Vagina (tissue), 2 donors: ENCODE measurements at regions not wholly inside any gene's neighbourhood (a gene's known extent, or its start where the extent isn't known, plus 50 kb on each side); places are given as distances from the start of the nearest gene placed in this dataset.

Experiments
- DNase-seq, 2 donors: peaks; one replicate each; pipeline ENCODE4 v3.0.0-alpha.2; 2017; ENCODE audit errors: extremely low spot score in 2 of 2
- H3K27ac ChIP-seq: fragments of 200-600 bp; sonication (generic); one replicate; pipeline ENCODE4 v1.5.1; 2019
- H3K27me3 ChIP-seq: fragments of 200-600 bp; sonication (generic); one replicate; pipeline ENCODE4 v1.5.1; 2019
- H3K36me3 ChIP-seq, 2 donors: fragments of 200-600 bp; sonication (generic); one replicate each; pipeline ENCODE4 v1.5.1; 2017 to 2019
- H3K4me1 ChIP-seq: fragments of 200-600 bp; sonication (generic); one replicate; pipeline ENCODE4 v1.5.1; 2019
- H3K4me3 ChIP-seq, 2 donors: fragments of 200-600 bp; sonication (generic); 1 replicate in 1 of 2; 2 replicates in 1 of 2; pipeline ENCODE4 v1.5.1; 2016 to 2019
- H3K9me3 ChIP-seq: fragments of 200-600 bp; sonication (generic); one replicate; pipeline ENCODE4 v1.5.1; 2019
- POLR2A ChIP-seq, 2 donors: fragments of 450-650 bp; IDR thresholded peaks; one replicate each; pipeline ENCODE4 v1.6.1; 2017; ENCODE audit warnings: antibody characterized with exemption in 2 of 2, mild to moderate bottlenecking in 2 of 2, moderate library complexity in 2 of 2
- POLR2AphosphoS5 ChIP-seq, 2 donors: sonication (generic); formaldehyde crosslinking; IDR thresholded peaks; one replicate each; pipeline ENCODE4 v1.9.0; 2017; ENCODE audit warnings: antibody characterized with exemption in 2 of 2, mild to moderate bottlenecking in 2 of 2, low read depth in 1 of 2; ENCODE audit not compliant: insufficient read depth in 1 of 2
- intact Hi-C: fragments of 100-400 bp; cut with DNase I; formaldehyde crosslinking; loops from one replicate; pipeline ENCODE4 v1.15.1; 2023
- TF ChIP-seq, protein P1 (sequence below), 3 experiments: fragments of 450-650 bp in 2 of 3; fragments of 200-600 bp in 1 of 3; sonication (generic) in 1 of 3; IDR thresholded peaks; one replicate each; pipeline ENCODE4 v1.5.1; 2017 to 2019; ENCODE audit warnings: antibody characterized with exemption in 3 of 3, mild to moderate bottlenecking in 2 of 3, moderate library complexity in 2 of 3

DNA sequence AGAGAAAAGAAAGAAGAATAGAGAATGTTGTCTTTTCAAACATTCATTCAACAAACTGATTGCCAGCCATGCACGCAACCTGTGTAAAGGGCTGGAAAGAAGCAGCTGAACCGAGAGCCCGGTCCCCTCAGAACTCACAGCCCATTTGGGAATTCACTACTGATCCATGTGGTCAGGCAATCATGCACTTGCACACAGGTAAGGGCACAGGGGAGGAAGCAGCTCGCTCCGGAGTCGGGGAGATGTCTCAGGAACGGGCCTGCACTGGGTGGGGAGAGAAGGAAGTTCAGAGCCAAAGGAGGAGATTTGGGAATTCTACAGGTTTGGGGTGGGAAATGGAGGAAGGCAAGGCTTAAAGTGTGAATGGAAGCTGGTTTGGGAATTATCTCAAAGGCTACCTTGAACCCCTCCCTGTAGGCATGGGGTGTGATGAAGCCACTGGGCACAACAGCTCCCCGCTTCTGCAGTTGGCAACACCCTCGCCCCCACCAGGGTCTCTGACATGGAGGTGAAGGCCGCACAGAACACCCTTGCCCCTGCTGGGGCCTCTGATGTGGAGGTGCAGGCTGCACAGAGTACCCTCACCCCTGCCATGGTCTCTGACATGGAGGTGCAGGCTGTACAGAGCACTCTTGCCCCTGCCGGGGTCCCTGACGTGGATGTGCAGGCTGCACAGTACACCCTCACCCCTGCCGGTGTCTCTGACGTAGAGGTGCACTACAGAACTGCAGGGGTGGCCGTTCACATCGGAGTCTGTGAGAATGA, 194.4 kb upstream of the RNF32 start:
- DNase-seq, result peak; percentile 61 to 72
- intact Hi-C loops, result no loop called here

DNA sequence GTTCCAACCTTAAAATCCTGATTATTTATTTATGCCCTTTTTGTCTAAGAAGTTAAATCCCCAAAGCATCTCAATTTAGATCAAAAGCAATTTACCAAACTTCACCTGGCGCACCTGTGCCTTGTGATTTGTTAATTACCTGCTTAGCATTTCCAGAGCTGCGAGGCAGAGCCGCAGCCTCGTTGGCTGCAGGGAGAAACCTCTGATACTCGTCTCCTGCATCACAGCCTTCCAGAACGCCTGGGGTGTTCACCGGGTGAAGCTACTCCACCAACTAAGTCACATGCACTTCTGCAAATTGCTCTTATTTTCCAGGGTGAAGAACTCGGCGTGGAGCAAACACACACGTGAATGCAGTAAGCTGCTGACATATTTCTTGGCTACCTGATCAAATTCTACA, 198.1 kb upstream of the RNF32 start:
- TF ChIP-seq POLR2A (IDR thresholded peaks at IDR 0.05) (no peak), POLR2AphosphoS5 (IDR thresholded peaks at IDR 0.05; ENCODE audit: insufficient read depth in 1 of 2, low read depth in 1 of 2) (no peak)
- TF ChIP-seq, protein P1, sequence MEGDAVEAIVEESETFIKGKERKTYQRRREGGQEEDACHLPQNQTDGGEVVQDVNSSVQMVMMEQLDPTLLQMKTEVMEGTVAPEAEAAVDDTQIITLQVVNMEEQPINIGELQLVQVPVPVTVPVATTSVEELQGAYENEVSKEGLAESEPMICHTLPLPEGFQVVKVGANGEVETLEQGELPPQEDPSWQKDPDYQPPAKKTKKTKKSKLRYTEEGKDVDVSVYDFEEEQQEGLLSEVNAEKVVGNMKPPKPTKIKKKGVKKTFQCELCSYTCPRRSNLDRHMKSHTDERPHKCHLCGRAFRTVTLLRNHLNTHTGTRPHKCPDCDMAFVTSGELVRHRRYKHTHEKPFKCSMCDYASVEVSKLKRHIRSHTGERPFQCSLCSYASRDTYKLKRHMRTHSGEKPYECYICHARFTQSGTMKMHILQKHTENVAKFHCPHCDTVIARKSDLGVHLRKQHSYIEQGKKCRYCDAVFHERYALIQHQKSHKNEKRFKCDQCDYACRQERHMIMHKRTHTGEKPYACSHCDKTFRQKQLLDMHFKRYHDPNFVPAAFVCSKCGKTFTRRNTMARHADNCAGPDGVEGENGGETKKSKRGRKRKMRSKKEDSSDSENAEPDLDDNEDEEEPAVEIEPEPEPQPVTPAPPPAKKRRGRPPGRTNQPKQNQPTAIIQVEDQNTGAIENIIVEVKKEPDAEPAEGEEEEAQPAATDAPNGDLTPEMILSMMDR (IDR thresholded peaks at IDR 0.05), result no peak
- DNase-seq, result peak in 1 of 2 donors; percentile 34

More for the DNA sequence above, 194.4 kb upstream of the RNF32 start:
- no peak overlapping the region for H3K4me3 ChIP-seq
- H3K36me3 ChIP-seq, result no peaks in the 10 kb centered on the region
- H3K27ac ChIP-seq, result no peak overlapping the region
- H3K27me3 ChIP-seq, result no peaks in the 10 kb centered on the region
- H3K4me1 ChIP-seq, result no peaks in the 10 kb centered on the region
- H3K9me3 ChIP-seq, result no peaks in the 10 kb centered on the region
- no peak for TF ChIP-seq POLR2A (IDR thresholded peaks at IDR 0.05)

DNA sequence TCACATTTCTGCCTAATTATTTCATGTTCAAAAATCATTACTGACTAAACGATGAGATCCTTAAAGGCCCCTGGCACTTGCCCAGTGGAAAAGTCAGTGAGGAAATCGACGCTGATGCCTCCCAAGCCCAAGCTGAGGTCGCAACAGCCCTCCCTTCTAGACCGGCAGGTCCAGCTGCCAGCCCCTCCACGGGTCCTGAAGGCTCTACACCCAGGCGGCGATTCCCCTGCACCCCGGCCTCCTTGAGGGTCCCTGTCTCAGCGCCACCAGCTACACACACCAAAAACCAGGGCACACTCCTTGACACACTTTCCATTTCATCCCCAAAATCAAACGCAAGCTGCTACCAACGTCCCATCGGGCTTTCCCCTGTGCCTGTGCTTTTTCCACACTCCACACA, 200.1 kb upstream of the RNF32 start:
- Histone ChIP-seq H3K4me3 (no peak overlapping the region), H3K36me3 (no peaks in the 10 kb centered on the region), H3K4me1 (no peaks in the 10 kb centered on the region), H3K27ac (no peak overlapping the region), H3K27me3 (no peaks in the 10 kb centered on the region), H3K9me3 (no peaks in the 10 kb centered on the region)
- DNase-seq, result peak in 1 of 2 donors; percentile 71
- TF ChIP-seq, protein P1 (IDR thresholded peaks at IDR 0.05), result no peak
- TF ChIP-seq POLR2A (IDR thresholded peaks at IDR 0.05) (no peak), POLR2AphosphoS5 (IDR thresholded peaks at IDR 0.05; ENCODE audit: insufficient read depth in 1 of 2, low read depth in 1 of 2) (no peak)
- intact Hi-C loops, result no loop called here

More for the DNA sequence above, 198.1 kb upstream of the RNF32 start:
- Histone ChIP-seq H3K4me1 (no peaks in the 10 kb centered on the region), H3K36me3 (no peaks in the 10 kb centered on the region), H3K27me3 (no peaks in the 10 kb centered on the region), H3K27ac (no peak overlapping the region), H3K4me3 (no peak overlapping the region), H3K9me3 (no peaks in the 10 kb centered on the region)
- intact Hi-C loops, result no loop called here

DNA sequence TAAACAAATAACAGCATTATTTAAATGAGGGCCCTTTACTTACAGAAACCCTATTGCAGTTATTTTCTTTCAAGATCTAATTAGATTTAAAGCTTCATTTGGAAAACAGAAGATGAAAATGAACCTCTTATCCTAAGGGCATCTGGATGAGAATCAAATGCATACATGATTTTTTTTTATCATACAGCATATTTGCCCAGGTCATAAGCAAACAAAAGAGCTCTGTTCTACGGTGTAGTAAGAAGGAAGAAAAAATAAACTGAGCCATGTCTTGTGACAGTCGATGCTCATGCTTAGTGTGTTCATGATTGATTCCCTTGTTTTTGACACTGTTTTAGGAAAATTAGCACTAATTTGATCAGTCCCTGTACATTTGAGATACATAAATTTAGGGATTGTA, 202.6 kb upstream of the RNF32 start:
- no peaks in the 10 kb centered on the region for H3K9me3 ChIP-seq
- no peak overlapping the region for H3K27ac ChIP-seq
- no peak overlapping the region for H3K4me3 ChIP-seq
- no peaks in the 10 kb centered on the region for H3K27me3 ChIP-seq
- DNase-seq, result no peak
- H3K4me1 ChIP-seq, result no peaks in the 10 kb centered on the region
- intact Hi-C loops, result no loop called here
- H3K36me3 ChIP-seq, result no peaks in the 10 kb centered on the region
- no peak for TF ChIP-seq POLR2AphosphoS5 (IDR thresholded peaks at IDR 0.05; ENCODE audit: insufficient read depth in 1 of 2, low read depth in 1 of 2)
- TF ChIP-seq, protein P1 (IDR thresholded peaks at IDR 0.05), result no peak
- no peak for TF ChIP-seq POLR2A (IDR thresholded peaks at IDR 0.05)

DNA sequence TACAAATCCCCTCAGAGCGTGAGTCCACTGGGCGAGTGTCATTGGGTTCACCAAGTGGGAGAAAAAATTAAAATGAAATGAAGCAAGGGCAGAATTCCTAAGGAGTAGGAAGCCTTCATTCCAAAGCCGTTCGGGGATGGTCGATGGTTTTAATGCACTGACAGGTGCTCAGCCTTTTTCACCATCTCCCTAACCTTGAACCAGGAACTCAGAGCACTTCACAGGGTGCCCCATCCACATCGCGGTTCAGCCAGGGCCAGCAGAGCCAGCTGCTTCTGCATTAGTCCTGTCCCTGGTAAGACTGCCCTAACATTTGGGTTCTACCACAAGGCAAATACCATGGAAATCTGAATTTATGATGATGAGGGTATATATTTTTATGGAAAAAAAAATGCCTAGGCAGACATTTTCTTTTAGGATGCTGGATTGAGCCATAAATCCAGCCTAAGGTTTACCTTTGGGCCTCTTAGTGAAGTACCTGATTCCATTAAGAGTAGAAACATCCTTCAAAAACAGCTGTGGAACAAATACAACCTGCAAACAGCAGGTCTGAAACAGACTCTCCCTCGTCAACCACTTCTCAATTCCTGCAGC, 203.5 kb upstream of the RNF32 start:
- H3K27ac ChIP-seq, result no peak overlapping the region
- intact Hi-C loops, result no loop called here
- no peaks in the 10 kb centered on the region for H3K9me3 ChIP-seq

More for the DNA sequence above, 203.5 kb upstream of the RNF32 start:
- H3K36me3 ChIP-seq, result no peaks in the 10 kb centered on the region
- H3K27me3 ChIP-seq, result no peaks in the 10 kb centered on the region
- TF ChIP-seq POLR2AphosphoS5 (IDR thresholded peaks at IDR 0.05; ENCODE audit: insufficient read depth in 1 of 2, low read depth in 1 of 2), result no peak
- TF ChIP-seq, protein P1 (IDR thresholded peaks at IDR 0.05), result no peak
- H3K4me1 ChIP-seq, result no peaks in the 10 kb centered on the region
- peak in 1 of 2 donors; percentile 60 for DNase-seq
- no peak overlapping the region for H3K4me3 ChIP-seq
